B cell (primary cell): ENCODE measurements at regions not wholly inside any gene's neighbourhood (a gene's known extent, or its start where the extent isn't known, plus 50 kb on each side); places are given as distances from the start of the nearest gene placed in this dataset.

Source experiments
- CTCF ChIP-seq: fragments of 200-600 bp; IDR thresholded peaks from one replicate; pipeline ENCODE4 v1.8.0; 2022; ENCODE audit warnings: antibody characterized with exemption, mild to moderate bottlenecking
- EZH2 ChIP-seq: IDR thresholded peaks from 2 replicates; pipeline ENCODE4 v1.6.1; 2012; ENCODE audit warnings: borderline replicate concordance, low read depth, mild to moderate bottlenecking, moderate library complexity, low read length; ENCODE audit not compliant: insufficient read depth, poor library complexity, severe bottlenecking

- TF ChIP-seq CTCF: no peak
- no peak for TF ChIP-seq EZH2
Observed at GRCh38 chr1:221856228-221857093, 114.6 kb upstream of the DUSP10 start.
